Hematopoietic multipotent progenitor cell treated with erythropoietin and hydrocortisone succinate and interleukin-3 and kit ligand, for 4 days (in vitro differentiated cells): ENCODE measurements at regions not wholly inside any gene's neighbourhood (a gene's known extent, or its start where the extent isn't known, plus 50 kb on each side); places are given as distances from the start of the nearest gene placed in this dataset.

ENCODE experiments used
- DNase-seq: peaks from one replicate; pipeline ENCODE4 v3.0.0-alpha.2; 2015

- no peak for DNase-seq
These were observed 292.9 kb downstream of the NSG2 start for GRCh38 chr5:174338185-174339010.

- no peak for DNase-seq
These were observed 293.6 kb downstream of the NSG2 start for GRCh38 chr5:174339130-174339529.

- no peak for DNase-seq
These were observed 294.7 kb downstream of the NSG2 start for GRCh38 chr5:174340226-174340625.

- DNase-seq = no peak
These were observed 297.2 kb downstream of the NSG2 start for GRCh38 chr5:174342696-174343095.

GRCh38 chr5:174343826-174344225 lies 298.3 kb downstream of the NSG2 start:
- DNase-seq = no peak

- DNase-seq = no peak
These were observed 298.8 kb downstream of the NSG2 start for GRCh38 chr5:174344335-174344734.

GRCh38 chr5:174347183-174347582 lies 301.7 kb downstream of the NSG2 start:
- DNase-seq = no peak

GRCh38 chr5:174348311-174348981 lies 302.9 kb downstream of the NSG2 start:
- DNase-seq = no peak

GRCh38 chr5:174352681-174353080 lies 307.2 kb downstream of the NSG2 start:
- no peak for DNase-seq

GRCh38 chr5:174354571-174354970 lies 309.1 kb downstream of the NSG2 start:
- peak; percentile 48 for DNase-seq

- peak; percentile 82 for DNase-seq
These were observed 309.7 kb downstream of the NSG2 start for GRCh38 chr5:174355208-174355612.

GRCh38 chr5:174355995-174356394 lies 310.5 kb downstream of the NSG2 start:
- no peak for DNase-seq

GRCh38 chr5:174356536-174356935 lies 311.0 kb downstream of the NSG2 start:
- DNase-seq = no peak

- peak; percentile 14 for DNase-seq
These were observed 312.8 kb downstream of the NSG2 start for GRCh38 chr5:174358276-174358675.

- DNase-seq = no peak
These were observed 313.6 kb downstream of the NSG2 start for GRCh38 chr5:174359071-174359470.

- no peak for DNase-seq
These were observed 317.0 kb downstream of the NSG2 start for GRCh38 chr5:174362514-174362913.

GRCh38 chr5:174363934-174364333 lies 318.4 kb downstream of the NSG2 start:
- DNase-seq = no peak

- DNase-seq = no peak
These were observed 319.2 kb downstream of the NSG2 start for GRCh38 chr5:174364676-174365075.

- DNase-seq = peak; percentile 18
These were observed 326.1 kb downstream of the NSG2 start for GRCh38 chr5:174371600-174372094.

- DNase-seq = no peak
These were observed 328.7 kb downstream of the NSG2 start for GRCh38 chr5:174374206-174374605.

- DNase-seq = no peak
These were observed 330.6 kb downstream of the NSG2 start for GRCh38 chr5:174376056-174376455.

- no peak for DNase-seq
These were observed 331.3 kb downstream of the NSG2 start for GRCh38 chr5:174376726-174377373.

GRCh38 chr5:174378121-174378874 lies 332.8 kb downstream of the NSG2 start:
- DNase-seq = no peak
